GM23248 (cell line): ENCODE measurements at regions not wholly inside any gene's neighbourhood (a gene's known extent, or its start where the extent isn't known, plus 50 kb on each side); places are given as distances from the start of the nearest gene placed in this dataset.

Experiments
- DNase-seq: peaks from one replicate; pipeline ENCODE4 v3.0.0-alpha.2; 2015
- H2AFZ ChIP-seq: fragments of 200-600 bp; sonication (generic); 2 replicates; pipeline ENCODE4 v1.6.1; 2016; ENCODE audit warnings: antibody characterized with exemption
- H3F3A ChIP-seq: fragments of 200-600 bp; sonication (generic); 2 replicates; pipeline ENCODE4 v1.6.1; 2016; ENCODE audit warnings: mild to moderate bottlenecking, antibody characterized with exemption, mixed run types; ENCODE audit not compliant: insufficient read depth
- H3K27ac ChIP-seq: fragments of 200-600 bp; sonication (generic); 2 replicates; pipeline ENCODE4 v1.5.1; 2016; ENCODE audit warnings: mild to moderate bottlenecking
- H3K27me3 ChIP-seq: fragments of 200-600 bp; sonication (generic); replicated peaks from 2 replicates; pipeline ENCODE4 v1.6.1; 2016; ENCODE audit warnings: mild to moderate bottlenecking; ENCODE audit not compliant: insufficient read depth
- H3K36me3 ChIP-seq: fragments of 200-600 bp; sonication (generic); 2 replicates; pipeline ENCODE4 v1.6.1; 2016; ENCODE audit warnings: low read depth, mild to moderate bottlenecking
- H3K4me1 ChIP-seq: fragments of 200-600 bp; sonication (generic); 2 replicates; pipeline ENCODE4 v1.6.1; 2016; ENCODE audit warnings: mild to moderate bottlenecking; ENCODE audit not compliant: insufficient read depth
- H3K4me2 ChIP-seq: fragments of 200-600 bp; sonication (generic); one replicate; pipeline ENCODE4 v1.6.1; 2016; ENCODE audit warnings: mild to moderate bottlenecking; ENCODE audit not compliant: unreplicated experiment
- H3K4me3 ChIP-seq: fragments of 200-600 bp; sonication (generic); 2 replicates; pipeline ENCODE4 v1.5.1; 2016; ENCODE audit warnings: mild to moderate bottlenecking
- H3K79me2 ChIP-seq: fragments of 200-600 bp; sonication (generic); 2 replicates; pipeline ENCODE4 v1.6.1; 2016; ENCODE audit warnings: mild to moderate bottlenecking; ENCODE audit not compliant: insufficient read depth
- H3K9ac ChIP-seq: fragments of 200-600 bp; sonication (generic); 2 replicates; pipeline ENCODE4 v1.6.1; 2016; ENCODE audit warnings: mild to moderate bottlenecking
- H3K9me2 ChIP-seq: fragments of 200-600 bp; sonication (generic); 2 replicates; pipeline ENCODE4 v1.6.1; 2016; ENCODE audit warnings: mixed run types, mild to moderate bottlenecking, moderate library complexity; ENCODE audit not compliant: insufficient read depth
- H3K9me3 ChIP-seq: fragments of 200-600 bp; sonication (generic); one replicate; pipeline ENCODE4 v1.6.1; 2017; ENCODE audit warnings: low read depth
- H4K20me1 ChIP-seq: fragments of 200-600 bp; sonication (generic); 2 replicates; pipeline ENCODE4 v1.6.0; 2016; ENCODE audit not compliant: insufficient read depth
- EZH2 ChIP-seq: fragments of 200-600 bp; sonication (generic); IDR thresholded peaks from 2 replicates; pipeline ENCODE4 v1.6.1; 2018; ENCODE audit warnings: antibody characterized with exemption, mild to moderate bottlenecking; ENCODE audit not compliant: insufficient read depth, poor library complexity, severe bottlenecking
- EZH2phosphoT487 ChIP-seq: fragments of 200-600 bp; sonication (generic); IDR thresholded peaks from 2 replicates; pipeline ENCODE4 v1.6.1; 2018; ENCODE audit warnings: antibody characterized with exemption, moderate library complexity, mild to moderate bottlenecking, low read depth; ENCODE audit not compliant: insufficient read depth
- WGBS, 2 experiments: methylation state at CpG; one replicate each; pipeline ENCODE4 v1.1.6; 2015 to 2017; ENCODE audit warnings: low lambda C conversion rate in 2 of 2, low coverage in 1 of 2; ENCODE audit errors: missing lambda C conversion rate in 2 of 2; 5-methylcytosine and 5-hydroxymethylcytosine counted together
- in situ Hi-C: fragments of 300-500 bp; cut with MboI; formaldehyde crosslinking; loops from 2 replicates; pipeline ENCODE4 v1.15.0; 2020

GRCh38 chrX:58051346-58051745, 141.1 kb upstream of the ZXDA start:
- DNase-seq = no peak
- in situ Hi-C loops = no loop called here
- WGBS, 2 experiments = 2 to 4% methylated on average over 3 of the region's 3 CpGs

GRCh38 chrX:58044130-58044529, 133.9 kb upstream of the ZXDA start:
- no peaks in the 10 kb centered on the region for H3F3A ChIP-seq
- no peaks in the 10 kb centered on the region for H3K4me1 ChIP-seq
- no peak overlapping the region for H3K4me2 ChIP-seq
- no peak for DNase-seq
- no peaks in the 10 kb centered on the region for H3K79me2 ChIP-seq
- no peak overlapping the region for H3K27ac ChIP-seq
- H2AFZ ChIP-seq = no peak overlapping the region
- in situ Hi-C loops = loop anchor here (25.0 kb wide), 2 partner anchors 107 to 232 kb away; no protein-coding TSS in a partner anchor
- H4K20me1 ChIP-seq = no peaks in the 10 kb centered on the region
- no peaks in the 10 kb centered on the region for H3K27me3 ChIP-seq
- H3K9ac ChIP-seq = no peak overlapping the region
- H3K36me3 ChIP-seq = no peaks in the 10 kb centered on the region
- H3K4me3 ChIP-seq = no peak overlapping the region
- TF ChIP-seq EZH2phosphoT487 (no peak), EZH2 (no peak)
- no peaks in the 10 kb centered on the region for H3K9me2 ChIP-seq
- no peaks in the 10 kb centered on the region for H3K9me3 ChIP-seq

More at GRCh38 chrX:58051346-58051745, 141.1 kb upstream of the ZXDA start:
- no peaks in the 10 kb centered on the region for H3K9me2 ChIP-seq
- no peak overlapping the region for H2AFZ ChIP-seq
- no peak for TF ChIP-seq EZH2phosphoT487
- TF ChIP-seq EZH2 = no peak
- H3K27ac ChIP-seq = no peak overlapping the region
- no peaks in the 10 kb centered on the region for H3K9me3 ChIP-seq
- no peak overlapping the region for H3K4me3 ChIP-seq
- H3K27me3 ChIP-seq = no peaks in the 10 kb centered on the region
- no peaks in the 10 kb centered on the region for H3K79me2 ChIP-seq
- H3K4me2 ChIP-seq = no peak overlapping the region
- no peaks in the 10 kb centered on the region for H3K36me3 ChIP-seq
- no peaks in the 10 kb centered on the region for H4K20me1 ChIP-seq
- H3F3A ChIP-seq = no peaks in the 10 kb centered on the region
- H3K4me1 ChIP-seq = no peaks in the 10 kb centered on the region
- no peak overlapping the region for H3K9ac ChIP-seq

GRCh38 chrX:58025979-58026378, 115.7 kb upstream of the ZXDA start:
- H3K9me2 ChIP-seq = no peaks in the 10 kb centered on the region
- H3K4me2 ChIP-seq = no peak overlapping the region
- H4K20me1 ChIP-seq = no peaks in the 10 kb centered on the region
- H3F3A ChIP-seq = no peaks in the 10 kb centered on the region
- no peaks in the 10 kb centered on the region for H3K27me3 ChIP-seq
- DNase-seq = peak; percentile 47
- no peak for TF ChIP-seq EZH2
- in situ Hi-C loops = loop anchor here (25.0 kb wide), 2 partner anchors 89 to 214 kb away; no protein-coding TSS in a partner anchor
- no peaks in the 10 kb centered on the region for H3K4me1 ChIP-seq
- H3K4me3 ChIP-seq = no peak overlapping the region
- H3K9ac ChIP-seq = no peak overlapping the region
- no peaks in the 10 kb centered on the region for H3K9me3 ChIP-seq
- H3K79me2 ChIP-seq = no peaks in the 10 kb centered on the region
- H3K27ac ChIP-seq = no peak overlapping the region
- H3K36me3 ChIP-seq = no peaks in the 10 kb centered on the region
- no peak overlapping the region for H2AFZ ChIP-seq
- WGBS, 2 experiments = 23 to 26% methylated on average over 5 of the region's 5 CpGs

- H2AFZ ChIP-seq = no peak overlapping the region
- no peak overlapping the region for H3K27ac ChIP-seq
- H3F3A ChIP-seq = no peaks in the 10 kb centered on the region
- 48% methylated on average over 7 of the region's 11 CpGs; no CpG with 5 or more reads in 1 of the 2 experiments for WGBS, 2 experiments
- no peaks in the 10 kb centered on the region for H3K9me2 ChIP-seq
- H4K20me1 ChIP-seq = no peaks in the 10 kb centered on the region
- no peaks in the 10 kb centered on the region for H3K36me3 ChIP-seq
- H3K79me2 ChIP-seq = no peaks in the 10 kb centered on the region
- no peaks in the 10 kb centered on the region for H3K27me3 ChIP-seq
- no peak overlapping the region for H3K4me2 ChIP-seq
- no peak for DNase-seq
- no peak overlapping the region for H3K9ac ChIP-seq
- H3K4me3 ChIP-seq = no peak overlapping the region
- TF ChIP-seq EZH2phosphoT487 = no peak
- no peak for TF ChIP-seq EZH2
- no peaks in the 10 kb centered on the region for H3K4me1 ChIP-seq
- in situ Hi-C loops = no loop called here
- no peaks in the 10 kb centered on the region for H3K9me3 ChIP-seq
These were observed 75.7 kb upstream of the ZXDA start for GRCh38 chrX:57985951-57986350.

- no peaks in the 10 kb centered on the region for H3K4me1 ChIP-seq
- no peaks in the 10 kb centered on the region for H3K36me3 ChIP-seq
- no peaks in the 10 kb centered on the region for H3K9me3 ChIP-seq
- H4K20me1 ChIP-seq = no peaks in the 10 kb centered on the region
- WGBS, 2 experiments = 23 to 40% methylated on average over 1 to 3 of the region's 3 CpGs
- DNase-seq = no peak
- no peak overlapping the region for H2AFZ ChIP-seq
- no peaks in the 10 kb centered on the region for H3F3A ChIP-seq
- no peak overlapping the region for H3K27ac ChIP-seq
- H3K9me2 ChIP-seq = no peaks in the 10 kb centered on the region
- H3K27me3 ChIP-seq = no peaks in the 10 kb centered on the region
- H3K79me2 ChIP-seq = no peaks in the 10 kb centered on the region
- H3K4me2 ChIP-seq = no peak overlapping the region
- in situ Hi-C loops = no loop called here
- no peak overlapping the region for H3K9ac ChIP-seq
- no peak overlapping the region for H3K4me3 ChIP-seq
- TF ChIP-seq EZH2 = no peak
These were observed 74.4 kb upstream of the ZXDA start for GRCh38 chrX:57984620-57985019.
